PC-9 (cell line): ENCODE measurements at regions not wholly inside any gene's neighbourhood (a gene's known extent, or its start where the extent isn't known, plus 50 kb on each side); places are given as distances from the start of the nearest gene placed in this dataset.

ENCODE experiments used
- BruUV-seq: library from RNA; stranded (reverse); fragments of 400-500 nt; replicated peaks from 2 replicates; lab custom pipeline; 2021; lab: Mats Ljungman, UMichigan
- CTCF ChIA-PET: fragments of 300-600 bp; sonication (Branson Sonifier 250); formaldehyde crosslinking; loops from one replicate; lab custom pipeline; 2022; ENCODE audit warnings: antibody characterized with exemption; lab: Charles Lee
- POLR2A ChIA-PET: fragments of 300-600 bp; sonication (Branson Sonifier 250); formaldehyde crosslinking; loops from one replicate; lab custom pipeline; 2022; ENCODE audit warnings: antibody characterized with exemption; ENCODE audit not compliant: unreplicated experiment; lab: Charles Lee
- DNase-seq, 2 experiments: peaks; one replicate each; pipeline versions ENCODE4 v3.0.0 to v3.0.0-alpha.2; 2015 to 2022; ENCODE audit warnings: mixed read lengths in 1 of 2
- H2AFZ ChIP-seq: fragments of 200-600 bp; sonication (generic); 2 replicates; pipeline ENCODE4 v1.8.1; 2017; ENCODE audit warnings: antibody characterized with exemption
- H3F3A ChIP-seq: fragments of 200-600 bp; sonication (generic); 2 replicates; pipeline ENCODE4 v1.8.1; 2017; ENCODE audit warnings: antibody characterized with exemption, mild to moderate bottlenecking, low read depth; ENCODE audit not compliant: insufficient read depth
- H3K27ac ChIP-seq: fragments of 200-600 bp; sonication (generic); 2 replicates; pipeline ENCODE4 v1.6.1; 2016; ENCODE audit warnings: mixed run types
- H3K27me3 ChIP-seq: fragments of 200-600 bp; sonication (generic); 2 replicates; pipeline ENCODE4 v1.6.1; 2016; ENCODE audit warnings: low read depth, mixed run types; ENCODE audit not compliant: insufficient read depth
- H3K36me3 ChIP-seq: fragments of 200-600 bp; sonication (generic); 2 replicates; pipeline ENCODE4 v1.6.1; 2016; ENCODE audit warnings: low read depth, mixed run types
- H3K4me1 ChIP-seq: fragments of 200-600 bp; sonication (generic); replicated peaks from 2 replicates; pipeline ENCODE4 v1.6.1; 2016; ENCODE audit warnings: mixed run types; ENCODE audit not compliant: insufficient read depth
- H3K4me2 ChIP-seq: fragments of 200-600 bp; sonication (generic); 2 replicates; pipeline ENCODE4 v1.6.1; 2017; ENCODE audit warnings: mixed run types
- H3K4me3 ChIP-seq: fragments of 200-600 bp; sonication (generic); 2 replicates; pipeline ENCODE4 v1.6.1; 2016; ENCODE audit warnings: mixed run types
- H3K79me2 ChIP-seq: fragments of 200-600 bp; sonication (generic); 2 replicates; pipeline ENCODE4 v1.6.1; 2017; ENCODE audit warnings: low read depth, mixed run types
- H3K9me2 ChIP-seq: fragments of 200-600 bp; sonication (generic); 2 replicates; pipeline ENCODE4 v1.8.1; 2017; ENCODE audit warnings: mild to moderate bottlenecking; ENCODE audit not compliant: insufficient read depth
- H3K9me3 ChIP-seq: fragments of 200-600 bp; sonication (generic); 2 replicates; pipeline ENCODE4 v1.8.1; 2016; ENCODE audit warnings: low read depth; ENCODE audit not compliant: insufficient read depth
- H4K20me1 ChIP-seq: fragments of 200-600 bp; sonication (generic); 2 replicates; pipeline ENCODE4 v1.8.1; 2017; ENCODE audit not compliant: insufficient read depth
- EZH2 ChIP-seq: fragments of 200-600 bp; sonication (generic); IDR thresholded peaks from 2 replicates; pipeline ENCODE4 v1.8.0; 2017; ENCODE audit warnings: antibody characterized with exemption, low read depth
- intact Hi-C: fragments of 100-400 bp; cut with micrococcal nuclease; formaldehyde crosslinking; loops from one replicate; pipeline ENCODE4 v1.10.0; 2022; ENCODE audit not compliant: unreplicated experiment
- TF ChIP-seq, protein P1 (sequence below): fragments of 200-600 bp; sonication (generic); conservative IDR thresholded peaks from 2 replicates; pipeline ENCODE4 v1.6.1; 2017; ENCODE audit warnings: mixed run types, antibody characterized with exemption, mild to moderate bottlenecking, moderate library complexity

DNA sequence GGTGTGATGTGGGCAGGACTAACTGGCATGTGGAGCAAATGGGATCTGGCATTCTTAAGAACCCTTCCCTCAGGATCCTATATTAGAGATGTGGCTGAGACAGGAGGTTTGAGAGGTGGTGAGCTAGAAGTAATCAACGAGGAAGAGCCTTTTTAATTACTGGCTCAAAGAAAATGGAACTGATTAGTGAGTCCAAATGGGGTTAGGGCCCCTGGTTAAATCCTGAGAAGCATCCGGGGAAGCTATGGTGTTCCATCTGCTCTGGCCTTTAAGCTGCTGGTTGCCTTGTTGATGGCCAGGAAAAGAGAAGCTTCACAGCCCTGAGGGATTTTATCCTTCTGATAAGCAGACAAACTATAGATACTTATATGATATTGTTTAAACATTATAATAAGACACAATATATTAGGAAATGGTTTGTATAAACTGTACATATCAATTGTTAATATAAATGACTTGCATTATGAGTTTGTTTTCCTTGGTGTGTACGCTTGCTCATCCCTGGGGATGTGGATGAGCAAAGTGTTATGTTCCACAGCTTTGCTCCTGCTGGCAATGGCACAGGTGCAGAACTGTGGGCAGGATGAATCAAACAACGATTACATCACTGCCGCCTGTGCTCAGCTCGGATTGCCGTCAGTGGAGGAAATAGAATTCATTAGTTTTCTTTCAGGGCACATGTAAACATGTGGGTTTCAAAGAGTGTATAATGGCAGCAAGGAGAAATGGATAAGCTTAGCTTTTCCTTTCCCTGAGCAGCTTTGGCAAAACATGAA lies 328.6 kb upstream of the ARX start:
- no peaks in the 10 kb centered on the region for H3K79me2 ChIP-seq
- TF ChIP-seq EZH2: no peak
- TF ChIP-seq, protein P1, sequence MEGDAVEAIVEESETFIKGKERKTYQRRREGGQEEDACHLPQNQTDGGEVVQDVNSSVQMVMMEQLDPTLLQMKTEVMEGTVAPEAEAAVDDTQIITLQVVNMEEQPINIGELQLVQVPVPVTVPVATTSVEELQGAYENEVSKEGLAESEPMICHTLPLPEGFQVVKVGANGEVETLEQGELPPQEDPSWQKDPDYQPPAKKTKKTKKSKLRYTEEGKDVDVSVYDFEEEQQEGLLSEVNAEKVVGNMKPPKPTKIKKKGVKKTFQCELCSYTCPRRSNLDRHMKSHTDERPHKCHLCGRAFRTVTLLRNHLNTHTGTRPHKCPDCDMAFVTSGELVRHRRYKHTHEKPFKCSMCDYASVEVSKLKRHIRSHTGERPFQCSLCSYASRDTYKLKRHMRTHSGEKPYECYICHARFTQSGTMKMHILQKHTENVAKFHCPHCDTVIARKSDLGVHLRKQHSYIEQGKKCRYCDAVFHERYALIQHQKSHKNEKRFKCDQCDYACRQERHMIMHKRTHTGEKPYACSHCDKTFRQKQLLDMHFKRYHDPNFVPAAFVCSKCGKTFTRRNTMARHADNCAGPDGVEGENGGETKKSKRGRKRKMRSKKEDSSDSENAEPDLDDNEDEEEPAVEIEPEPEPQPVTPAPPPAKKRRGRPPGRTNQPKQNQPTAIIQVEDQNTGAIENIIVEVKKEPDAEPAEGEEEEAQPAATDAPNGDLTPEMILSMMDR: no peak
- H3K4me1 ChIP-seq: no peaks in the 10 kb centered on the region
- no peaks in the 10 kb centered on the region for H3K9me3 ChIP-seq
- H3K36me3 ChIP-seq: no peaks in the 10 kb centered on the region
- DNase-seq: no peak
- intact Hi-C loops: no loop called here
- no peaks in the 10 kb centered on the region for H3K27me3 ChIP-seq
- H3K27ac ChIP-seq: no peak overlapping the region
- no peaks in the 10 kb centered on the region for H3K9me2 ChIP-seq
- H4K20me1 ChIP-seq: no peaks in the 10 kb centered on the region
- no peaks in the 10 kb centered on the region for H3F3A ChIP-seq
- CTCF ChIA-PET: no interaction called here
- H2AFZ ChIP-seq: no peak overlapping the region
- POLR2A ChIA-PET: no interaction called here
- no peak overlapping the region for H3K4me3 ChIP-seq
- BruUV-seq: no TSS peak
- H3K4me2 ChIP-seq: no peak overlapping the region

DNA sequence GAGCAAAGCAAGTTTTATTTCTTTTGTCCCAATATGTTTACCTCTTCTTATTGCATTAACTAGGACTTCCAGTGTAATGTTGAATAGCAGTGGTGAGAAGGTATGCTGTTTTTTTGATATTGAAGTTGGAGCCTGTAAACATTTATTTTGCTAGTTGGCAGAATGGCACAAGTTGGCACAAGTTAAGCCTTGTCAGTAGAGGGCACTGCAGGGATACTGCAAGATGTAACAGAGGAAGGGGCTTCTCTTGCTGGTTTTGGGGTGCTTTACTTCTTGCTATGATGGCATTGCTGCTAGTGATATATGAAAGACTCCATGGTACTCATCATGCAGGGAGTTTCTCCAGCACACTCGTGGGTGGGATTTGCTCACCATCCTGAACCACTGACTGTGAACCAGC lies 327.3 kb upstream of the ARX start:
- H3K27ac ChIP-seq: no peak overlapping the region
- H3F3A ChIP-seq: no peaks in the 10 kb centered on the region
- no peaks in the 10 kb centered on the region for H3K27me3 ChIP-seq
- H3K4me1 ChIP-seq: no peaks in the 10 kb centered on the region
- H3K4me2 ChIP-seq: no peak overlapping the region
- no peaks in the 10 kb centered on the region for H3K9me3 ChIP-seq
- intact Hi-C loops: no loop called here
- TF ChIP-seq EZH2: no peak
- TF ChIP-seq, protein P1: no peak
- no peaks in the 10 kb centered on the region for H3K9me2 ChIP-seq
- H3K4me3 ChIP-seq: no peak overlapping the region
- ChIA-PET POLR2A (no interaction called here), CTCF (no interaction called here)
- H3K79me2 ChIP-seq: no peaks in the 10 kb centered on the region
- no peaks in the 10 kb centered on the region for H3K36me3 ChIP-seq
- no peak overlapping the region for H2AFZ ChIP-seq
- no peak for DNase-seq
- no TSS peak for BruUV-seq
- no peaks in the 10 kb centered on the region for H4K20me1 ChIP-seq

DNA sequence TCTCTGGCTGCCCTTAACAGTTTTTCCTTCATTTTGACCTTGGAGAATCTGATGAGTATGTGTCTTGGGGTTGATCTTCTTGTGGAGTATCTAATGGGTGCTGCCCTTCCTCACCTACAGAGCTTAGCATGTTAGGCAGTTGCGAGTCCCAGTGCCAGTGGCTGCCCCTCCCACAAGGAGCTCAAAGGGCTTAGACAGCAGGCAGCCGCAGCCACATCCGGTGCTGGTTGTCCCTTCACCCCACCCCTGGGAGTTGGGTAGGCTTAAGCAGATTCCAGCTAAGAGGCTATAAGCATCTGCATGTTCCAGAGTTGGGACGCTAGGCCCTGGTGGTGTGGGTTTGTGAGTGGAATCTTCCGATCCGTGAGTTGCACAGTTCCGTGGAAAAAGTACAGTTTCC lies 322.1 kb upstream of the ARX start:
- intact Hi-C loops: no loop called here
- POLR2A ChIA-PET: no interaction called here
- Histone ChIP-seq H3K9me2 (no peaks in the 10 kb centered on the region), H3K9me3 (no peaks in the 10 kb centered on the region), H3K4me3 (no peak overlapping the region), H4K20me1 (no peaks in the 10 kb centered on the region), H3F3A (no peaks in the 10 kb centered on the region), H2AFZ (no peak overlapping the region), H3K4me2 (no peak overlapping the region), H3K79me2 (no peaks in the 10 kb centered on the region), H3K4me1 (no peaks in the 10 kb centered on the region), H3K27ac (no peak overlapping the region), H3K27me3 (no peaks in the 10 kb centered on the region), H3K36me3 (no peaks in the 10 kb centered on the region)
- no peak for TF ChIP-seq EZH2
- TF ChIP-seq, protein P1: no peak
- no peak for DNase-seq
- no TSS peak for BruUV-seq
- CTCF ChIA-PET: no interaction called here
